GM12878 (cell line): ENCODE measurements at regions not wholly inside any gene's neighbourhood (a gene's known extent, or its start where the extent isn't known, plus 50 kb on each side); places are given as distances from the start of the nearest gene placed in this dataset.

Experiments used
- ATAC-seq: fragments of 200-7000 bp; cut with Tn5 transposase; 3 replicates; pipeline ENCODE4 v1.9.1; 2020; ENCODE audit warnings: mild to moderate bottlenecking, moderate library complexity
- BruUV-seq: library from RNA; stranded (reverse); fragments of 400-500 nt; replicated peaks from 2 replicates; lab custom pipeline; 2021; lab: Mats Ljungman, UMichigan
- CTCF ChIA-PET: fragments of 300-600 bp; sonication (Branson Sonifier 250); formaldehyde crosslinking; extraction: SDS; loops from one replicate; lab custom pipeline; 2021; ENCODE audit warnings: inconsistent platforms; lab: Yijun Ruan, JAX
- POLR2A ChIA-PET: fragments of 350-600 bp; formaldehyde crosslinking; extraction: SDS; loops from one replicate; lab custom pipeline; 2021; ENCODE audit warnings: inconsistent platforms; lab: Charles Lee
- RAD21 ChIA-PET: fragments of 300-600 bp; sonication (Branson Sonifier 250); formaldehyde crosslinking; loops from one replicate; lab custom pipeline; 2023; ENCODE audit warnings: antibody characterized with exemption; ENCODE audit not compliant: unreplicated experiment; lab: Charles Lee
- SMC1A ChIA-PET: fragments of 300-600 bp; sonication (Branson Sonifier 250); formaldehyde crosslinking; loops from one replicate; lab custom pipeline; 2023; ENCODE audit not compliant: unreplicated experiment, uncharacterized antibody; lab: Charles Lee
- DNase-seq: peaks from one replicate; pipeline ENCODE4 v3.0.0-alpha.2; 2011; ENCODE audit warnings: low read depth, low spot score
- FAIRE-seq: peaks from 3 replicates; lab custom pipeline; 2011; peaks lifted over from hg19 to GRCh38; lab: Jason Lieb, UNC
- H2AFZ ChIP-seq: 2 replicates; pipeline ENCODE4 v1.6.0; 2011; ENCODE audit warnings: low read depth, low read length, control low read depth; ENCODE audit not compliant: control insufficient read depth
- H3K27ac ChIP-seq: 2 replicates; pipeline ENCODE4 v1.5.1; 2011; ENCODE audit warnings: control low read depth; ENCODE audit not compliant: control insufficient read depth, insufficient read depth
- H3K27me3 ChIP-seq, 2 experiments: replicated peaks in 1 of 2; 2 replicates each; pipeline versions ENCODE4 v1.6.0 to v1.6.1; 2011; ENCODE audit warnings: low read length in 1 of 2; ENCODE audit not compliant: control insufficient read depth in 2 of 2, insufficient read depth in 2 of 2
- H3K36me3 ChIP-seq, 2 experiments: 2 replicates each; pipeline ENCODE4 v1.5.1; 2011; ENCODE audit warnings: low read length in 1 of 2; ENCODE audit not compliant: control insufficient read depth in 2 of 2, insufficient read depth in 2 of 2
- H3K4me1 ChIP-seq: 2 replicates; pipeline ENCODE4 v1.6.1; 2011; ENCODE audit warnings: mild to moderate bottlenecking, low read length, moderate library complexity, mixed read lengths; ENCODE audit not compliant: control insufficient read depth, insufficient read depth
- H3K4me2 ChIP-seq: 2 replicates; pipeline ENCODE4 v1.6.0; 2011; ENCODE audit warnings: control low read depth; ENCODE audit not compliant: control insufficient read depth, insufficient read depth
- H3K4me3 ChIP-seq: fragments of 200-600 bp; sonication (generic); 2 replicates; pipeline ENCODE4 v1.5.1; 2016
- H3K79me2 ChIP-seq: 2 replicates; pipeline ENCODE4 v1.6.0; 2011; ENCODE audit warnings: low read length; ENCODE audit not compliant: control insufficient read depth, insufficient read depth
- H3K9ac ChIP-seq: 2 replicates; pipeline ENCODE4 v1.8.0; 2011; ENCODE audit warnings: low read length, control low read depth, mixed read lengths; ENCODE audit not compliant: control insufficient read depth, insufficient read depth
- H3K9me3 ChIP-seq: replicated peaks from 3 replicates; pipeline ENCODE4 v1.5.1; 2011; ENCODE audit warnings: mild to moderate bottlenecking, low read length; ENCODE audit not compliant: control insufficient read depth, insufficient read depth
- H4K20me1 ChIP-seq: 2 replicates; pipeline ENCODE4 v1.6.0; 2011; ENCODE audit not compliant: control insufficient read depth, insufficient read depth
- JUND ChIP-seq: IDR thresholded peaks from 2 replicates; pipeline ENCODE4 v1.6.1; 2012; ENCODE audit warnings: low read depth, mild to moderate bottlenecking, low read length, improper control_type of control experiment, moderate library complexity
- KDM1A ChIP-seq: fragments of 200-600 bp; sonication (generic); IDR thresholded peaks from 2 replicates; pipeline ENCODE4 v1.6.1; 2016; ENCODE audit warnings: borderline replicate concordance
- KLF5 ChIP-seq: fragments of 450-650 bp; IDR thresholded peaks from 2 replicates; pipeline ENCODE4 v1.6.1; 2014; ENCODE audit warnings: mild to moderate bottlenecking; ENCODE audit not compliant: partially characterized antibody
- LARP7 ChIP-seq: fragments of 450-650 bp; IDR thresholded peaks from 2 replicates; pipeline ENCODE4 v1.6.1; 2017; ENCODE audit warnings: mild to moderate bottlenecking
- POLR2AphosphoS2 ChIP-seq: IDR thresholded peaks from 2 replicates; pipeline ENCODE4 v1.6.1; 2011; ENCODE audit warnings: low read depth, mild to moderate bottlenecking, low read length, improper control_type of control experiment, moderate library complexity
- RBBP5 ChIP-seq: fragments of 200-600 bp; sonication (generic); conservative IDR thresholded peaks from 2 replicates; pipeline ENCODE4 v1.6.1; 2016
- SIN3A ChIP-seq: IDR thresholded peaks from 2 replicates; pipeline ENCODE4 v1.6.1; 2012; ENCODE audit warnings: low read depth, low read length, improper control_type of control experiment
- SMARCA5 ChIP-seq: fragments of 450-650 bp; IDR thresholded peaks from 2 replicates; pipeline ENCODE4 v1.6.1; 2017; ENCODE audit warnings: mild to moderate bottlenecking
- TCF7 ChIP-seq: IDR thresholded peaks from 2 replicates; pipeline ENCODE4 v1.6.1; 2014; ENCODE audit warnings: antibody characterized with exemption, borderline replicate concordance
- YBX1 ChIP-seq: fragments of 450-650 bp; IDR thresholded peaks from 2 replicates; pipeline ENCODE4 v1.6.1; 2016; ENCODE audit warnings: antibody characterized with exemption
- ZBTB33 ChIP-seq: fragments of 450-650 bp; IDR thresholded peaks from 2 replicates; pipeline ENCODE4 v1.6.1; 2017; ENCODE audit warnings: mild to moderate bottlenecking
- ZNF592 ChIP-seq: fragments of 450-650 bp; IDR thresholded peaks from 2 replicates; pipeline ENCODE4 v1.6.1; 2017; ENCODE audit warnings: mild to moderate bottlenecking, moderate library complexity
- in situ Hi-C: fragments of 300-500 bp; cut with MboI; formaldehyde crosslinking; loops from 9 replicates; pipeline ENCODE4 v1.14.3; 2018; ENCODE audit warnings: mixed read lengths
- intact Hi-C: fragments of 100-400 bp; cut with micrococcal nuclease; formaldehyde crosslinking; loops from one replicate; pipeline ENCODE4 v1.14.2; 2022; ENCODE audit not compliant: unreplicated experiment
- TF ChIP-seq, protein P1 (sequence below): fragments of 450-650 bp; IDR thresholded peaks from 2 replicates; pipeline ENCODE4 v1.6.1; 2017; ENCODE audit warnings: antibody characterized with exemption, mild to moderate bottlenecking, moderate library complexity
- TF ChIP-seq, protein P2 (sequence below): fragments of 450-650 bp; IDR thresholded peaks from 2 replicates; pipeline ENCODE4 v1.6.1; 2017; ENCODE audit warnings: mild to moderate bottlenecking, moderate library complexity

DNA sequence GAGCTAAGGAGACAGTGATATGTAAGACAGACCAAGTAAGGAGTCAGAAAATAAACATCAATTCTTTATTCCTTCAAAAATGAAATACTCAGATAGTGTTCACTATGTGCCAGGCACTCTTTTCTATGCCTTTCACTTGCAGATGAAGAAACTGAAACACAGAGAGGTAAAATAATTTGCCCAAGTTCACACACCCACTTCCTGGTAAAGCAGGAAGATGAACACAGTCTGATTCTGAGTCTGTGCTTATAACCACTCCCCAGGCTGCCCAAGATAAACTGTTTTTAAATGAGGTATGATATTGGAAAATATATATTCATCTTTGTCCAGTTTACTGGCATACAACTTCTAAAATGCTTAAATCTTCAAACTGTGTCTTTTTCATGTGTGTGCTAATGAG lies 294.4 kb upstream of the NPVF start:
- H2AFZ ChIP-seq = no peak overlapping the region
- no peaks in the 10 kb centered on the region for H3K4me1 ChIP-seq
- CTCF ChIA-PET = no interaction called here
- ATAC-seq (no peak), FAIRE-seq (no peak), DNase-seq (no peak)
- BruUV-seq = no TSS peak
- H3K4me2 ChIP-seq = no peak overlapping the region
- H4K20me1 ChIP-seq = no peaks in the 10 kb centered on the region
- intact Hi-C loops (no loop called here), in situ Hi-C loops (no loop called here)
- H3K79me2 ChIP-seq = no peaks in the 10 kb centered on the region
- H3K36me3 ChIP-seq = no peaks in the 10 kb centered on the region
- SMC1A ChIA-PET = no interaction called here
- H3K27me3 ChIP-seq = peaks cover 0 to 3% of the 10 kb centered on the region in 2 experiments; a peak in 1 of 4 replicates
- RAD21 ChIA-PET = no interaction called here
- no peak overlapping the region for H3K27ac ChIP-seq
- H3K9me3 ChIP-seq = no peaks in the 10 kb centered on the region
- POLR2A ChIA-PET = no interaction called here
- H3K9ac ChIP-seq = no peak overlapping the region
- H3K4me3 ChIP-seq = no peak overlapping the region
- TF ChIP-seq TCF7 (no peak), SIN3A (no peak), JUND (no peak), SMARCA5 (no peak), LARP7 (no peak), KLF5 (no peak), POLR2AphosphoS2 (no peak), ZNF592 (no peak), KDM1A (no peak), RBBP5 (no peak), YBX1 (no peak), ZBTB33 (no peak)
- TF ChIP-seq, protein P1, sequence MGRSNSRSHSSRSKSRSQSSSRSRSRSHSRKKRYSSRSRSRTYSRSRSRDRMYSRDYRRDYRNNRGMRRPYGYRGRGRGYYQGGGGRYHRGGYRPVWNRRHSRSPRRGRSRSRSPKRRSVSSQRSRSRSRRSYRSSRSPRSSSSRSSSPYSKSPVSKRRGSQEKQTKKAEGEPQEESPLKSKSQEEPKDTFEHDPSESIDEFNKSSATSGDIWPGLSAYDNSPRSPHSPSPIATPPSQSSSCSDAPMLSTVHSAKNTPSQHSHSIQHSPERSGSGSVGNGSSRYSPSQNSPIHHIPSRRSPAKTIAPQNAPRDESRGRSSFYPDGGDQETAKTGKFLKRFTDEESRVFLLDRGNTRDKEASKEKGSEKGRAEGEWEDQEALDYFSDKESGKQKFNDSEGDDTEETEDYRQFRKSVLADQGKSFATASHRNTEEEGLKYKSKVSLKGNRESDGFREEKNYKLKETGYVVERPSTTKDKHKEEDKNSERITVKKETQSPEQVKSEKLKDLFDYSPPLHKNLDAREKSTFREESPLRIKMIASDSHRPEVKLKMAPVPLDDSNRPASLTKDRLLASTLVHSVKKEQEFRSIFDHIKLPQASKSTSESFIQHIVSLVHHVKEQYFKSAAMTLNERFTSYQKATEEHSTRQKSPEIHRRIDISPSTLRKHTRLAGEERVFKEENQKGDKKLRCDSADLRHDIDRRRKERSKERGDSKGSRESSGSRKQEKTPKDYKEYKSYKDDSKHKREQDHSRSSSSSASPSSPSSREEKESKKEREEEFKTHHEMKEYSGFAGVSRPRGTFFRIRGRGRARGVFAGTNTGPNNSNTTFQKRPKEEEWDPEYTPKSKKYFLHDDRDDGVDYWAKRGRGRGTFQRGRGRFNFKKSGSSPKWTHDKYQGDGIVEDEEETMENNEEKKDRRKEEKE = no peak
- TF ChIP-seq, protein P2, sequence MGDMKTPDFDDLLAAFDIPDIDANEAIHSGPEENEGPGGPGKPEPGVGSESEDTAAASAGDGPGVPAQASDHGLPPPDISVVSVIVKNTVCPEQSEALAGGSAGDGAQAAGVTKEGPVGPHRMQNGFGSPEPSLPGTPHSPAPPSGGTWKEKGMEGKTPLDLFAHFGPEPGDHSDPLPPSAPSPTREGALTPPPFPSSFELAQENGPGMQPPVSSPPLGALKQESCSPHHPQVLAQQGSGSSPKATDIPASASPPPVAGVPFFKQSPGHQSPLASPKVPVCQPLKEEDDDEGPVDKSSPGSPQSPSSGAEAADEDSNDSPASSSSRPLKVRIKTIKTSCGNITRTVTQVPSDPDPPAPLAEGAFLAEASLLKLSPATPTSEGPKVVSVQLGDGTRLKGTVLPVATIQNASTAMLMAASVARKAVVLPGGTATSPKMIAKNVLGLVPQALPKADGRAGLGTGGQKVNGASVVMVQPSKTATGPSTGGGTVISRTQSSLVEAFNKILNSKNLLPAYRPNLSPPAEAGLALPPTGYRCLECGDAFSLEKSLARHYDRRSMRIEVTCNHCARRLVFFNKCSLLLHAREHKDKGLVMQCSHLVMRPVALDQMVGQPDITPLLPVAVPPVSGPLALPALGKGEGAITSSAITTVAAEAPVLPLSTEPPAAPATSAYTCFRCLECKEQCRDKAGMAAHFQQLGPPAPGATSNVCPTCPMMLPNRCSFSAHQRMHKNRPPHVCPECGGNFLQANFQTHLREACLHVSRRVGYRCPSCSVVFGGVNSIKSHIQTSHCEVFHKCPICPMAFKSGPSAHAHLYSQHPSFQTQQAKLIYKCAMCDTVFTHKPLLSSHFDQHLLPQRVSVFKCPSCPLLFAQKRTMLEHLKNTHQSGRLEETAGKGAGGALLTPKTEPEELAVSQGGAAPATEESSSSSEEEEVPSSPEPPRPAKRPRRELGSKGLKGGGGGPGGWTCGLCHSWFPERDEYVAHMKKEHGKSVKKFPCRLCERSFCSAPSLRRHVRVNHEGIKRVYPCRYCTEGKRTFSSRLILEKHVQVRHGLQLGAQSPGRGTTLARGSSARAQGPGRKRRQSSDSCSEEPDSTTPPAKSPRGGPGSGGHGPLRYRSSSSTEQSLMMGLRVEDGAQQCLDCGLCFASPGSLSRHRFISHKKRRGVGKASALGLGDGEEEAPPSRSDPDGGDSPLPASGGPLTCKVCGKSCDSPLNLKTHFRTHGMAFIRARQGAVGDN = no peak
